T-helper 9 cell (primary cell): ENCODE measurements at regions not wholly inside any gene's neighbourhood (a gene's known extent, or its start where the extent isn't known, plus 50 kb on each side); places are given as distances from the start of the nearest gene placed in this dataset.
"Not testable (repeated sequence)": the region's sequence is repeated elsewhere in the genome, so short reads cannot be mapped to it uniquely, and the experiment has no call there.

ENCODE experiments used
- DNase-seq: peaks from one replicate; pipeline ENCODE4 v3.0.0-alpha.2; 2020

DNA sequence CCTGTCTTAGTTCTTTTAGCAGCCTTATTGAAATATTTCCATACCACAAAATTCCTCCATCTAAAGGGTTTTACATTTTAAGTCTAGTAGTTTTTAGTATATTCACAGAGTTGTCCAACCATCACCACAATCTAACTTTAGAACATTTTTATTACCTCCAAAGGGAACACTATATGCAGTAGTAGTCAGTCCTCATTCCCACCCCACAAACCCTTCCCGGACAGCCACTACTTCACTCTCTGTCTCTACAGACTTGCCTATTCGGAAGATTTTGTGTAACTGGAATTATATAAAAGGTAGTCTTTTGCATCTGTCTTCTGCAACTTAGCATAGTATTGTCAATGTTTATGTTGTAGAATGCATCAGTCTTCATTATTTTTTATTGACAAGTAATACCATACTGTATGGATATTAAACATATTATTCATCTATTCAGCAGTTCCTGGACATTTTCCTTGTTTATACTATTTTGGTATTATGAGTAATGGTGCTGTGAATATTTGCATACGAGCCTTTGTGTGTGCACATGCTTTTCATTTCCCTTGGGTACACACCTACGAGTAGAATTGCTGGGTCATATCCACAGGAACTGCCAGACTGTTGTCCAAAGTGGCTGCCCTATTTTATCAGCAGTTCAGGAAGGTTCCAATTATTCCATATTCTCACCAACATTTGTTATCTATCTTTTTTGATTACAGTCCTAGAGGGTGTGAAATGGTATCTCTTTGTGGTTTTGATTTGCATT is 60.9 kb upstream of the LANCL2 start:
- no peak for DNase-seq

DNA sequence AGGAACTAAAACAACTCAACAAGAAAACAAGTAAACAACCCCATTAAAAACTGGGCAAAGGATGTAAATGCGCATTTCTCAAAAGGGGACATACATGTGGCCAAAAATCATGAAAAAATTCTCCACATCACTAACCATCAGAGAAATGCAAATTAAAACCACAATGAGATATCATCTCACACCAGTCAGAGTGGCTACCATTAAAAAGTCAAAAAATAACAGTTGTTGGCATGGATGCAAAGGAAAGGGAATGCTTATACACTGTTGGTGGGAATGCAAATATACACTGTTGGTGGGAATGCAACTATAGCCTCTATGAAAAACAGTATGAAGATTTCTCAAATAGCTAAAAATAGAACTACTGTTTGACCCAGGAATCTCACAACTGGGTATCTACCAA is 60.0 kb upstream of the LANCL2 start:
- no peak for DNase-seq

DNA sequence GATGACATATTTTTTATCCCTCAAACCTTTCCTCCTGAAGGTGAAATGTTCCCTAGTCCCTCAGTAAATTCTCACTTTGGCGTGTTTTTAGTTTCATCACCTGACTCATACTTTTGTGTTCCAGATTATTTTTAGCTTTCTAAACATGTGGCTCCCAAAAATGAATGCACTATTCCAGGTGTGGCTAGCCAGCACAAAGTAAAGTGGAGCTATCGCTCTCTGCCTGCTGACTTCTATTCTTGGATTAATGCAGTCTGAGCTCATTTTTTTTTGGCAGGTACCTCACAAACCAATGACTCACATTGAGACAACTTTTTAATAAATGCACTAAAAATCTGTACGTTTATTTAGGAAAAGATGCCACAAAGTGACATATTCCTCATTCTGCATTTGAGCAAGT is 58.8 kb upstream of the LANCL2 start:
- no peak for DNase-seq

DNA sequence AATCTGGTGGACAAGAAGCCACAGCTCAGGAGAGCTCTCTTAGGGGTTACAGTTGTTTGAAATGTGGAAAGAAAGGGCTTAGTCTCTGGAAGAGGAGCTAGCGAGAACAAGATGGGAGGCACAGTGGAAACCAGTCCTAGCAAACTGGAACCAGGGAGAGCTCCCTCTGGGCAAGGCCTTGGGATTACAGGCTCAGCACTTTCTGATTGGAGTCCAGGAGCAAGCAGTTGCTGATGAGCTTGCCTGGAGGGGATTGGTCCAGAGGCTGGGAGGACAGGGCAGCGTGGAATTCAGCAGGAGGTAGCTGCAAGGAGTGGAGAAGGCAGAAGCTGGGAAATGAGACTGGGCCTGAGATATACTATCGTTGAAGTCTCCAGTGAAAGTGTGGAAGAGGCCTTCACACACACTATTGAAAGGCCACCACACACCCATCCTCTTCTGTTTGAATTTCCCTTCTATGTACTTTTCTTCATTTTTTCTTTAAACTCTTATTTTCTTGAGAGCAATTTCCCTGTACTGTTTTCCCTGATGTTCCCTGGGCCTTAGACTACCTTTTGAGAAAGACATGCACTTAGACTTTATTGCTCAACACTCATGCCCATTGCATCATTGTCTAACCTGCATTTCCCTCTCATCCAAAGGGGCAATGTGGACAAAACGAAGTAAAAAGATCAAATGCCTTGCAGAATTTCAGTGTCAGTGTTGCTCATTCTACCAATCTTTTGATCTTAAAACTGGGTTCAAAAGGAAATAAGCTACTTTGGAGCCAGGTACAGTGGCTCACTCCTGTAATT is 57.8 kb upstream of the LANCL2 start:
- no peak for DNase-seq

DNA sequence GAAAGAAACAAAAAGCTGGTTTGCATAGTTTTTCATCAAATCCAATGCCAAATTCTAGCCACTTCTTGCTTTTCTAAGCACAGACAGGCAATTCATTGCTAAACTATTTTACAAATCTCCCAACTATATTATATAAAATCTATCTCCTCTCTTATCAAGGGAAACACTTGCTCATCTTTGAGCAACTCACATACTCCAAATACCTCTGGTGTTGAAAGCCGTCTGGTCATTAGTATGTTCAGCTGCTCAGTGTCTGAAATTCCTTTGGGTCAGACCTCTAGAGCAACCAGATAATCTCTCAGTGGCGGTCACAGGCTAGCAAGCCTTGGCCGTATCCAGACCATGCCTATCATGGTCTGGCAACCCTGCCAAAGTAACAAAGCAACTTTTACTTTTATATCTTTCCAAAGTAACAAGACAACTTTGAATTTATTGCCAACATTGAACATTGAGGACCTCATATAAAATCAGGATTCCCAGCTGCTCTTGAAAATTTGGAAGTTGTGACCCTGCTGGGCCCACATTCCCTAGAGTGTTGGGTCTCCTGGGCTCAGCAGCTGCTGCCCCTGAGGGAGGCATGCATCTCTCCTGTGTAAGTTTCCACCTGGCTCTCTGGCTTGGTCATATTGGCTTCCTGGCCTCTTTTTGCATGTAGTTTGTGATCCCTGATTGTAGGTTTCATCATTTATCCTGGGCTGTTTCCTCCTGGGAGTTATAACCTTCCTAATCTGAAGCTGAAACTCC is 56.8 kb upstream of the LANCL2 start:
- no peak for DNase-seq

DNA sequence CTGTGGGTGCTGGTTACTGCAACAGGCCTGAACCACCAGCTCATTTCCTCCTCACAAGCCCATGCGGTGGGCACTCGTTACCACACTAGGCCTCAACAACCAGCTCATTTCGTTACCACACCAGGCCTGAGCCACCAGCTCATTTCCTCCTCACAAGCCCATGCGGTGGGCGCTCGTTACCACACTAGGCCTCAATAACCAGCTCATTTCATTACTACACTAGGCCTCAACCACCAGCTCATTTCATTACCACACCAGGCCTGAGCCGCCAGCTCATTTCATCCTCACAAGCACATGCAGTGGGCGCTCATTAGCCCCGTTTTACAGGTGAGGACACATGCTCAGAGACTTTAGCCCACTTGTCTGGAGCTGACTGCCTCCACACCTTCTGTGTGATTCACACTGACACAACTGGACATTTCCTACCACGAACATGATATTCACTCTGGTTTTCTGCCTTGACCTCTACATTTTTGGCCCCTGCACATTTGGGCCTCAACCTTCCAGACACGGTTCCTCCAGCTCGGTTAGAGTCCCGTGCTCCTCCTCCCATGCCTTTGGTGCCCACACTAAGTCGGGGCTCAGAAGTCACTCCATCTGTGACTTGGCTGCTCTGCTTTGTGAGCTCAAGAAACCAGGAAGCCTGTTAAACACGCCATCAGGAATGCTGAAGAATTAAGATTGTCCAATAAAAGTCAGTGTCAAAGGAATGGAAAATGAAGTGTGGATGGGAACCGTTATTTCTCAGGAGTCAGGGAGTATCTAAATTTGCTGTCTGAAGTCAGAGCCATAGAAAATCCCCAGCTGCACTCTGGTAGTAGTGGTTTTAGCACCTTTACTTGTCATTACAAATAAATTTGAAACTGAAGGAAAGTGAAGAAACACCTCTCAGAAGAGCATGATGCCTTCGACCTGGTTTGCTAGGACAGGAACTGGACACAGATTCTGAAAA is 55.8 kb upstream of the LANCL2 start:
- peak; percentile 28 for DNase-seq

DNA sequence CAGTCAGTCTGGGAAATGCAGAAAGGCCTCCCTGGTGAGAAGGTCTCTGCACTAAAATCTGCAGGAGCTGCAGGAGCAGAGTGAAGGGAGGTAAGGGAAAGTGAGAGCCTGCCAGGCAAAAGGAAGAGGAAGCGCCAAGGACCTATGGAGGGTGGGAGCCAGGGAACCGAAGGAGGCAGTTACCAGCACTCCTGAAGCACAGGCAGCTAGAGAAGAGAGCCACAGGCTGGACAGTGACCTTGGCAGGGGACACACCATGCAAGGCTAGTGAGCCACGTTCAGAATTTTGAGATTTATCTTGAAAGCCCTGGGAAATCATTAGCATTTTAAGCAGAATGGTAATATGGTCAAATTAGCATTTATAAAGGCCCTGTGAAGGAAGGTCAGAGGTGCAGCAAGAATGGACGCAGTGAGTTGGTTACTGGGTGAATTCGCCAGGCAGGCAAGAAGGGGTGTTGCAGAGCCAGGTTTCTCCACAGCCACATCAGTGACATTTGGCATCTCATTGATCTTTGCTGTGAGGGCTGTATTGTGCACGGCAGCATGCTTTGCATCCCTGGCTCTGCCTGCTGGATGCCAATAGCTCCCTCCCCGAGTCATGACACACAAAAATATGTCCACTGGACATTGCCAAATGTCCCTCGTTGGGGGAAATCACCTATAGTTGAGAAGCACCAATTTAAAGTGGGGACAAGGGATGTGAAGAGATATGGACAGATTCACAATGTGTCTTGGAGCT is 54.7 kb upstream of the LANCL2 start:
- DNase-seq = no peak

DNA sequence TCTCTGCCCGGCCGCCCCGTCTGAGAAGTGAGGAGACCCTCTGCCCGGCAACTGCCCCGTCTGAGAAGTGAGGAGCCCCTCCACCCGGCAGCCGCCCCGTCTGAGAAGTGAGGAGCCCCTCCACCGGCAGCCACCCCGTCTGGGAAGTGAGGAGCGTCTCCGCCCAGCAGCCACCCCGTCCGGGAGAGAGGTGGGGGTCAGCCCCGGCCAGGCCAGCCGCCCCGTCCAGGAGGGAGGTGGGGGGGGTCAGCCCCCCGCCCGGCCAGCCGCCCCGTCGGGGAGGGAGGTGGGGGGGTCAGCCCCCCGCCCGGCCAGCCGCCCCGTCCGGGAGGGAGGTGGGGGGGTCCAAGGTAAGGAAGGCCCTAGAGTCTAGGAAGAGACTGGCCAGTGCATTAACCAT is 53.2 kb upstream of the LANCL2 start:
- DNase-seq = not testable (repeated sequence)

DNA sequence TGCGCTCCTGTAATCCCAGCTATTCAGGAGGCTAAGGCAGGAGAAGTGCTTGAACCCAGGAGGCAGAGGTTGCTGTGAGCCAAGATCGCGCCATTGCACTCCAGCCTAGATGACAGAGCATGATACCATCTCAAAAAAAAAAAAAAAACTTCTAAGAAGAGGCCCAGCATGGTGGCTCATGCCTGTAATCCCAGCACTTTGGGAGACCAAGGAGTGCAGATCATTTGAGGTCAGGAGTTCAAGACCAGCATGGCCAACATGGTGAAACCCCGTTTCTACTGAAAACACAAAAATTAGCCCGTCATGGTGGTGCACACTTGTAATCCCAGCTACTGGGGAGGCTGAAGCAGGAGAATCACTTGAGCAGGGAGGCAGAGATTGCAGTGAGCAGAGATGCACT is 51.5 kb upstream of the LANCL2 start:
- not testable (repeated sequence) for DNase-seq

DNA sequence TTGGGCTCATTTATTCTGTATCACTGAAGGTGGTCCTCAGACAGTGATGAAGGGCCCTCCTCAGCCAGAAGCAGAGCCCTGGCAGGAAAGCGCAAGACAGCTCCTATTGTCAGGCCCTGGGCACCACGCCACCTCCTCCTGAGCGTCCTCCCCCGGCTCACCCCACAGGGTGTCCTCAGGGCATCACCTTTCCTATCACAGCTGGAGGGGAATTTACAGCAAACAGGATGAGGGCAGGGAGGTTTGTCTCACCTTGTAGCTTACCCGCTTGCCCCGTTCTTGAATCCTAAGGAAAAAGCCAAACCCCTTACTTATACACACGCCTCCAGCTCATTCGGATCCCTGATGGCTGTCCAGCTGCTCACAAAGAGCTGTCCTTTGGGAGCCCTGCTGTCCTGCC is 50.2 kb upstream of the LANCL2 start:
- no peak for DNase-seq
